NCI-H2107 treated with DMSO at 0.1 percent for 48 hours (cell line): ENCODE measurements at regions not wholly inside any gene's neighbourhood (a gene's known extent, or its start where the extent isn't known, plus 50 kb on each side); places are given as distances from the start of the nearest gene placed in this dataset.
A peak's percentile ranks its signal among the peaks of the same experiment; 100 is the strongest.

Experiments used
- DNase-seq: peaks from one replicate; lab custom pipeline; 2025; ENCODE audit not compliant: unreplicated experiment; lab: John Stamatoyannopoulos, UW

- DNase-seq: no peak
Observed at GRCh38 chr1:177354247-177354646, 183.5 kb downstream of the BRINP2 start.

GRCh38 chr1:177351361-177352108 lies 180.8 kb downstream of the BRINP2 start:
- DNase-seq: no peak

DNA sequence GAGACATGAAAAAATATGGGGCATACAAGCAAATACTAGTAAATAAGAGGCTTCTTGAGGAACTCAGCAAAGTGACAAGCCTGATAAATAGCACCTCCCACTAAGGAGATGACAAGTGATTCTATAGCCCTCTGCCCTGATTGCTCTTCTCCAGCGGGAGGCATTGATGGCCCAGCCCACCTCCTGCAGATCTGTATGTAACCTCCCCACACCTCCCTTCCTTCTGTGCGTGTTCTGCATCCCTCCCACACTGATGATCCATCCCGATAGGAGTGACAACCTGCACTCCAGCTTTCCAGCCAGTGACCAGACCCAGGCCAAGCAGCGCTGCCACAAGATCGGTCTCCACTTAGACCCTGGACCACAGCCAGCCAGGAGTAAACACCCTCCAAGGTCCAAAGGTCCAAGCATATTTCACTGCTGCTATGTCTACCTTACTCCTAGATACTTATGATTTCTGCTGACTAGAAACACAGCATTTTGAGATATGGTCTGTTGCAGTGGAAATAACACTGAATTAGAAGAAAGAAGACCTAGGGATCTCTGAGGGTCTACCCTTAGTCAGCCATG lies 176.1 kb downstream of the BRINP2 start:
- no peak for DNase-seq

- DNase-seq: no peak
Observed at GRCh38 chr1:177343445-177343844, 172.7 kb downstream of the BRINP2 start.

- no peak for DNase-seq
Observed at GRCh38 chr1:177341773-177342172, 171.0 kb downstream of the BRINP2 start.

- DNase-seq: peak; percentile 17
Observed at GRCh38 chr1:177340601-177341067, 169.9 kb downstream of the BRINP2 start.

GRCh38 chr1:177338376-177338775 lies 167.6 kb downstream of the BRINP2 start:
- no peak for DNase-seq

- no peak for DNase-seq
Observed at GRCh38 chr1:177334903-177335302, 164.1 kb downstream of the BRINP2 start.

- DNase-seq: no peak
Observed at GRCh38 chr1:177333936-177334595, 163.3 kb downstream of the BRINP2 start.
